ENCODE measurements at regions not wholly inside any gene's neighbourhood (a gene's known extent, or its start where the extent isn't known, plus 50 kb on each side); places are given as distances from the start of the nearest gene placed in this dataset.
"Not testable (repeated sequence)": the region's sequence is repeated elsewhere in the genome, so short reads cannot be mapped to it uniquely, and the experiment has no call there.

DNA sequence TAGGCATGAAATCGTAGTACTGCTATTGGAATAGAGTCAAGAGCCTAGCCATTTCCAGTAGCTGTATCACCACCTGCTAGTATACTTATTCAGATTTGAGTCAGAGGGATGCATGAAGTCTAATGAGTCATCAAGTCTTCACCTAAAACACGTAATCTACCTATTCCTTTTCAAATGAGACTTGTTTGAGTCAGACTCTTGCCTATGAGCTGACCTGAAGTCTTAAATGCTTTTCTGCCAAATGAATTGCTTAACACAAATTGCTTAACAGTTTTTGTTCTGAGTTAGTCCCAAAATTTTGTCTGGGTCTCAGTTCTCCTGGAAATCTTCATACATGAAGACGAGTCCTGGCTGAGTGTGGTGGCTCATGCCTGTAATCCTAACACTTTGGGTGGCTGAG is 165.2 kb downstream of the GNAT3 start:
- DNase-seq = no peak

DNA sequence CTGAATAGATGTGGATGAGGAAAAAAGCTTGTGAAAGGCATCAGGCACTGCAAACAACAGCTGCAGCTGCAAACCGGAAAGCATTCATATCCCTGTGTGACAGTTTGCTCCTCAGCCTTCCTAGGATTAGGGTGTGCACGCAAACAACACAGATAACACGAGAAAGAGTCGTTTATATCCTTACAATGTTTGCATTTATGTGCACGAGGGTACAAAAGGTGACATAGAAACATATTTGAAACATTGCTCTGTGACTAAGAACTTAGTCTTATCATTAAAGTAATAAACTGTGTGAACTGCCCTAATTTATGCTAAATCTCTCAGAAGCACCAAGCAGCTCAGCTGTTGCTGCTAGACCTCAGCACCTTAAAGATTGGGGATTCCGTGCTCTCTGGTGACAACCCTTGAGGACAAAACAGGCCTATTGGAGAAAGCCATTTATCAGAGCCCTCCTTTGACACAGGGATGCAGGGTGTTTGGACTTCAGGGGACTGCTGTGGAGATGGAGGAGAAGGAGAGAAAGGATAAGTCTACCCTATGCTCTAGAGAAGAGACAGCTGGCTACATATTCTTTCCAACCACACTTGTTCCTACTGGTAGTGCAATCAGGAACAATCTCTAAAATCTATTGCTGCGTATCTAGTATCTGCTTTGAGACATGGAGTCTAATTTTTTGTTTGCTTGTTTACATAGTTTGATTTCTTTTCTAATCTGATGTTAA is 176.2 kb downstream of the GNAT3 start:
- DNase-seq = peak; percentile 33

DNA sequence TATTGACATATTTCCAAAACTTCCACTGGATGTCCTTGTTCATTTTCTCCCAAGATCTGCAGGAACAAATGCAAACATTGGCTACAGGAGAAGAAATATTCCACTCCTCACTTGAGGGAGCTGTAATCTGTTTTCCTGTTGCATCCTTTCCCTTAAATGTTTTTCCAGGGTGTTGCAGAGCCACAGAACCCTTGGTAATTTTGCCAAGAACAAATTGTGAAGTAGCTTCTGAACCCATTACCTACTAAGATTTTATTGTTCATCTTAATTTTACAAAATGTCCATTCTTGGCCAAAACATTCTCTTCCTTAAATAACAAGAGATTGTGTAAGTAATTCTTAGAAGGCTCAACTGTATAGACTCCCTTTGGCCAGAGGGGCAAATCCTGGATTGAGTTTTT is 177.0 kb downstream of the GNAT3 start:
- DNase-seq = no peak

DNA sequence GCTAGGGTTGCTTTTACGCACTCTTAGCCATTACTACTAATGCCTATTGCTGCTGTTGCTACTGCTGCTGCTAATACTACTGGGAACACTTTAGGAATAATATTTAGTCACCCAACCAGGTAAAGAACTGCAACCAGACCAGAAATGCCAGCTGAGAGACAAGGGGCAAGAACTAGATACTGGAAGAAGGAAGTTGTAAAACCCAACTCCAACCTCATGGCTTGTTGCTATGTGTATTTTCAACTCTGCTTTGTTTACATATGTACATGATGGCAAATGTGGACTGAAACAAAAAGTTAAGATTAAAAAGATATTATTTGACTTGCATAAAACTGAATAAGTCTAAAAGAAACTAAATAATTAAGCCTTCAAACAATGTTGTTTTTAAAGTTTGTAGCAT is 177.7 kb downstream of the GNAT3 start:
- no peak for DNase-seq

DNA sequence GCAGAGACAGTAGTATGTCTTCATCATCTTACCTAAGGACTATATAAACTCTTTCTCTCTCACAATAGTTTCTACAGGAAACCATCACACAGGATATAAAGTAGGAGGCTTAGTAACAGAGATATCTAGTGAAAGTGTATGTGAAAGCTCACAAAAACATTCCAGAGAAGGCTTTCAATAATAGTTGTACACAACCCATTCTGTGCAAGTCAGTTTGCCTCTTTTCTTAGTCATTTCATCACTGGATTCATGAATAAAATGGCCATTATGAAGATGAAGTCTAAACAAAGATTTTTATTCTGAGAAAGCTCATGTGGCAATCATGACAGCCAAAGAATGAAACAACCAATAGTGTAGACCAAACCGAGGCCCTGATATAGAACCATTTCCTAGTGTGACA is 178.8 kb downstream of the GNAT3 start:
- no peak for DNase-seq

DNA sequence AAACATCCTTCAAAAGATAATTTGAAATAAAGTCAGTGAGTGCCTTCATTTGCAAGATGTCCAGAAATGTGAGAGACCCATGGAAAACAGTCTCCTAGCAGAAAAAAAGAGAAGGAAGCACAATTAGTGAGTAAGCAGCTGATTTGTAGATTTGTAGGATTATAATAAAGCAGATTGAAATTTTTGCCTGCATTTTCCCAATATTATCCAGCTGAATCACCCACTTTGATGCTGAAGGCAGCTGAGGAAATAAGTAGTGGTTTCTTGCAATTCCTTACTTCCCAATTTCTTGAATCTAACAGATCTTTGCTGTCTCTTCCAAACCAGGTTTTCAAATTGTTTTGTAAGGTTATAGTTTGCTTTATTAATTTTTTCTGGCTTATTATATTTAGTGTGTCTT is 181.4 kb downstream of the GNAT3 start:
- no peak for DNase-seq

GRCh38 chr7:80324032-80324431 is 187.8 kb downstream of the GNAT3 start:
- no peak for DNase-seq

DNA sequence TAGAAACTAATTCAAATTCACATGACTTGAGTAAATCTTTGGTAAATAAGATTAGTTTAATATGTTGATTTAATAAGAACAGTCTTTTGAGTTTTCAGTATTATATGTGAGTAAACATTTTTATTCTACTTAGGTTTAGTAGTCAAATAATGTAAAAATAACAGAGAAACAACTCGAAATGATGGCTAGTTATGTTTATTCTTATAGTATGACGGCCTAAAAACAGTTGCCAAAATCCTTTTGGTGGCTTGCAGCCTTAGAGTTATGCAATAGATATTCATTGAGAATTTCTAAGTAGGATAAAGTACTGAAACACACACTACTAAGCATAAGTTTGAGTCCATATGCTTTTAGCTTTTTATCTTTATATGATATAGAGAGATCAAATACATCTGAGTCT is 184.8 kb downstream of the GNAI1 start:
- DNase-seq = no peak

- DNase-seq = no peak
These were observed 183.4 kb downstream of the GNAI1 start for GRCh38 chr7:80318081-80318480.

- no peak for DNase-seq
These were observed 182.2 kb downstream of the GNAI1 start for GRCh38 chr7:80316811-80317210.

GRCh38 chr7:80313716-80314115 is 179.1 kb downstream of the GNAI1 start:
- DNase-seq = no peak

DNA sequence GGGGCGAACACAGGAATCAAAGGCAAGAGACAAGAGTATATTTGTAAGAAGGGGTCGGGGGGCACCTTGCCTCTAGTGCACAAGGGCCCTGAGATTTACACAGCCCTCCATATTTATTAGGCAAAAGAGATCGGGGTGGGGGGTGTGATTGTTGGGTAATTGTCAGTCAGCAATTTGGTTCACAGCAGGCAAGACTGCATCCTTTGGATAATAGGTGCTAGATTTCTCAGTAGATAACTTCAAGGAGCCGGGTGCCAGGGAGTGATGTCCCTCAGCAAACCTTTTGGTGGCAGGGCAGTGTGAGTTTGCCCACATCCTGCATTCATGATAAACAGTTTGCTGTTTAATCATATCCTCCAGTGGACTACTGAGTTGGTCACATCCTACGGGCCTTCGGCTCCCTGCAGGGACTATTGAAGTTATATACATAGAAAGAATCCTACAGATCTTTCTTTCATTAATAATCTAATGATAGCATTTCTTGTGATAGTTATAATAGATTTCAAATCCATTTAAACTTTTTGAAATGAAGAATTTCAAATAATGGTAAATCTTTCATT is 178.5 kb downstream of the GNAI1 start:
- DNase-seq = no peak

GRCh38 chr7:80312139-80312661 is 177.6 kb downstream of the GNAI1 start:
- DNase-seq = no peak

GRCh38 chr7:80311313-80311712 is 176.7 kb downstream of the GNAI1 start:
- DNase-seq = no peak

GRCh38 chr7:80309971-80310549 is 175.4 kb downstream of the GNAI1 start:
- peak; percentile 11 for DNase-seq

- no peak for DNase-seq
These were observed 174.7 kb downstream of the GNAI1 start for GRCh38 chr7:80309377-80309776.

- no peak for DNase-seq
These were observed 172.7 kb downstream of the GNAI1 start for GRCh38 chr7:80307227-80307856.

DNA sequence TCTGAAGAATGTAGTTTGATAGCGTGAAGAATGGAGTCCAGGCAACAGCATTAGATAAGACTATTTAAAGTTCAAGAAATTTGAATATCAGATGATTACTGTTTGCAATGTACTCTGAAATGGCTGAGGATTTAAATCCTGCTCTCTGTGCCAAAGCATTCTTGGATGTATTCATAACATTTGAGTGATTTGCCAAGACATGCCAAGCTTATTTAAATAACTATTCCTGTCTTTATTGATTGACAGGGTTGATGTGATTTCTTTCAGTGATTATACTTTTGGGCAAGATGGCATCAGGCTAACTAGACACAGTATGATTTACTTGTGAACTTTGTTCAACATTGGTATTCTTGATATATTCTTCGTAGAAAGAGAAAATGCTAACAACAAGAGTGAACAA is 168.7 kb downstream of the GNAI1 start:
- no peak for DNase-seq

DNA sequence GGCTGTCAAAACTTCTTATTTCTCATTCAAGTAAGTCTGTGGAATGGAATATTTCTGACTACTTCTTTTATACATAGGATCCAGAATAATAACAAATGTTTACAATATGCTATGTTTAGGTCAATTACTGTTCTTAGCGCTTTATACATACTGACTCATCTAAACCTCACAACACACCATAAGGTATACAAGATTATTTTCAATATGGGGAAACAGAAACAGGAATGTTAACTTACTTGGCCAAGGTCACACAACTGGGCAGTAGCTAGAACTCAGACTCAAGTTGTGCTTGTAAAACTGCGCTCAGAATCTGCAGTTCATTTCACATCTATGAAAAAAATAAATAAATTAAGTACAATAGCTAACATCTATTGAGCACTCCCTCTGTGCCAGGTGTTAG is 168.0 kb downstream of the GNAI1 start:
- no peak for DNase-seq

GRCh38 chr7:80302078-80302477 is 167.4 kb downstream of the GNAI1 start:
- no peak for DNase-seq

- DNase-seq = no peak
These were observed 163.6 kb downstream of the GNAI1 start for GRCh38 chr7:80298201-80298600.

DNA sequence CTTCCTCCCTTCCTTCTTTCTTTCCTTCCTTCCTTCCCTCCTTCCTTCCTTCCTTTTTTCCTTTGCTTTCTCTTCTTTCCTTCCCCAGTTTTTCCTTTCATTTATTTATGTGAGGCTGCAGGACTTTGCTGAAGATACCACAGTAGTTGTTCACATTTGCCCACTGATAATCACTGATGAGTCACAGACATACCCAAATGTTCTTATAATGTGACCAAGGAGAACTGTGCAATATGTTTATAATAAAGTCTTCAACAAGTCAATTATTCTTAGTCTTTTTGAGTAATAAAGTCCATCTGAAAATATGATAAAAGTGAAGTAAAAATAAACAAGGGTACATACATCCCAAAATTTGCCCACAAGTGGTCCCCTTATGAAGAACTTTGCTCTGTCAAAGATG is 159.7 kb downstream of the GNAI1 start:
- no peak for DNase-seq

GRCh38 chr7:80292634-80293033 is 158.0 kb downstream of the GNAI1 start:
- DNase-seq = not testable (repeated sequence)

Measured in hematopoietic multipotent progenitor cell treated with erythropoietin and hydrocortisone succinate and interleukin-3 and kit ligand, for 6 days (in vitro differentiated cells).